ENCODE measurements at regions not wholly inside any gene's neighbourhood (a gene's known extent, or its start where the extent isn't known, plus 50 kb on each side); places are given as distances from the start of the nearest gene placed in this dataset.

DNA sequence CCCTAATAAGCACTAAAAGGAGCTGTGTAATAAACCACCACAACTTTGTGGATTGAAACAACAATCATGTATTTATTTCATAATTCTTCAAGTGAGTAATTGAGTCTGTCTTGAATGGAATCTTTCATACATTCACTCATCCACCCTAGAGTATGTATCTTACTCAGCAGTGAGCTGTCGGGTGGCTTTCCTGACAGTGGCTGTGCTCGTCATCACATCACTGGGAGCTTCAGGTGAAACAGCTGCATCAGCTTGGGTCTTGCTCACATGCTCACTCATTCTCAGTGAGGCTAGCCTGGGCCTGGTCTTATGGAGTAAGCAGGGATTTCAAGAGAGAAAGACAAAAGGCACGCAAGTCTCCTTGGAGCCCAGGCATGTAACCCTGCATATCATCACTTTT lies 271.4 kb downstream of the POM121L12 start:
- no peaks in the 10 kb centered on the region for H3K36me3 ChIP-seq (ENCODE audit: control insufficient read depth, insufficient read depth, low read length)
- WGBS (ENCODE audit: insufficient coverage, insufficient read length) = no CpG with 5 or more reads among the region's 3 CpGs
- H3K9me3 ChIP-seq (ENCODE audit: control insufficient read depth, insufficient read depth, low read length) = no peaks in the 10 kb centered on the region
- H3K27ac ChIP-seq (ENCODE audit: low read length) = no peak overlapping the region
- no peak for DNase-seq (ENCODE audit: low read depth, low spot score)
- H3K4me1 ChIP-seq (ENCODE audit: control insufficient read depth, insufficient read depth, low read length) = no peaks in the 10 kb centered on the region
- no peaks in the 10 kb centered on the region for H3K27me3 ChIP-seq (ENCODE audit: control insufficient read depth, insufficient read depth, low read length)
- H3K4me3 ChIP-seq (ENCODE audit: low read length) = no peak overlapping the region

DNA sequence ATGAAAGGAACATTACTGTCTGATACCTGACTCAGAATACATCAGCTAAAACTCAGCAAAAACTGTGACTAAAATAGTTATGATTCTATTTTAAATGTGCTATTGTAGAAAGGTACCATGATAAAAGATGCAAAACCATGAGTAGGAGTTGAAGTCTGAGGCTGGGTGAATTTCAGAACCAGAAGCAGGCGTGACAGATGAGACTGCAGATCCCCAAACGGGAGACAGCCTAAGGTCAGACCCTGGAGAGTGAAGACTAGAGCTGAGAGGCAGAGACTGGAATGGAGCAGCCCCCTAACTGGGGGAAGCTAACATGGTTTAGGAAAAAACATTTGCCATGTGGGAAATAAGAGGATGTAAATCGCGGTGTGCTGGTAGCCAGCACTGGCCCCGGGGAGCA lies 275.8 kb downstream of the POM121L12 start:
- no peaks in the 10 kb centered on the region for H3K27me3 ChIP-seq (ENCODE audit: control insufficient read depth, insufficient read depth, low read length)
- no peak overlapping the region for H3K4me3 ChIP-seq (ENCODE audit: low read length)
- DNase-seq (ENCODE audit: low read depth, low spot score) = no peak
- no peaks in the 10 kb centered on the region for H3K9me3 ChIP-seq (ENCODE audit: control insufficient read depth, insufficient read depth, low read length)
- no CpG with 5 or more reads among the region's 5 CpGs for WGBS (ENCODE audit: insufficient coverage, insufficient read length)
- no peaks in the 10 kb centered on the region for H3K36me3 ChIP-seq (ENCODE audit: control insufficient read depth, insufficient read depth, low read length)
- H3K27ac ChIP-seq (ENCODE audit: low read length) = no peak overlapping the region
- H3K4me1 ChIP-seq (ENCODE audit: control insufficient read depth, insufficient read depth, low read length) = no peaks in the 10 kb centered on the region

DNA sequence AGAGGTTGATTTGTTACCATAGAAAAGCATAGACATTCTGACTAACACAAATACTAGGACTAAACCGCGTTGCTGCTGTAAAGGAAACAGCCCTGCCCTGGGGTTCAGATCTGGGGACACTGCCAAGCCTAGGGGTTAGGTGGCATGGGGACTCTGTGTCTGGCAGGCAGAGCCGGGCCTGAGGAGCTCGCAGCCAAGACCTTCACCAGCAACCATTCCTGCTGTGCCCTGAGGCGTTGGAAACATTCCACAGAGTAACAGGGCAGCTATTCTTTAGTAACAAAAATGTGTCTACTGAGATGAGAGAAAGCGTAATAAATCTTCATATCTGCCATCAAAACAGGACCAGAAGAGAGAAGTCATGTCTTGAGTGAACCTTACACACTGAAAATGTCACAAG lies 280.5 kb downstream of the POM121L12 start:
- Histone ChIP-seq H3K36me3 (ENCODE audit: control insufficient read depth, insufficient read depth, low read length) (no peaks in the 10 kb centered on the region), H3K27me3 (ENCODE audit: control insufficient read depth, insufficient read depth, low read length) (no peaks in the 10 kb centered on the region), H3K27ac (ENCODE audit: low read length) (no peak overlapping the region), H3K4me1 (ENCODE audit: control insufficient read depth, insufficient read depth, low read length) (no peaks in the 10 kb centered on the region), H3K4me3 (ENCODE audit: low read length) (no peak overlapping the region), H3K9me3 (ENCODE audit: control insufficient read depth, insufficient read depth, low read length) (no peaks in the 10 kb centered on the region)
- no peak for DNase-seq (ENCODE audit: low read depth, low spot score)
- no CpG with 5 or more reads among the region's 6 CpGs for WGBS (ENCODE audit: insufficient coverage, insufficient read length)

- no peaks in the 10 kb centered on the region for H3K27me3 ChIP-seq (ENCODE audit: control insufficient read depth, insufficient read depth, low read length)
- no peak overlapping the region for H3K27ac ChIP-seq (ENCODE audit: low read length)
- H3K4me3 ChIP-seq (ENCODE audit: low read length) = no peak overlapping the region
- DNase-seq (ENCODE audit: low read depth, low spot score) = no peak
- no CpG with 5 or more reads among the region's 4 CpGs for WGBS (ENCODE audit: insufficient coverage, insufficient read length)
- no peaks in the 10 kb centered on the region for H3K4me1 ChIP-seq (ENCODE audit: control insufficient read depth, insufficient read depth, low read length)
- H3K9me3 ChIP-seq (ENCODE audit: control insufficient read depth, insufficient read depth, low read length) = no peaks in the 10 kb centered on the region
- H3K36me3 ChIP-seq (ENCODE audit: control insufficient read depth, insufficient read depth, low read length) = no peaks in the 10 kb centered on the region
Observed at GRCh38 chr7:53318566-53318965, 283.1 kb downstream of the POM121L12 start.

GRCh38 chr7:53325061-53325460 lies 289.6 kb downstream of the POM121L12 start:
- no peak for DNase-seq (ENCODE audit: low read depth, low spot score)
- H3K36me3 ChIP-seq (ENCODE audit: control insufficient read depth, insufficient read depth, low read length) = no peaks in the 10 kb centered on the region

DNA sequence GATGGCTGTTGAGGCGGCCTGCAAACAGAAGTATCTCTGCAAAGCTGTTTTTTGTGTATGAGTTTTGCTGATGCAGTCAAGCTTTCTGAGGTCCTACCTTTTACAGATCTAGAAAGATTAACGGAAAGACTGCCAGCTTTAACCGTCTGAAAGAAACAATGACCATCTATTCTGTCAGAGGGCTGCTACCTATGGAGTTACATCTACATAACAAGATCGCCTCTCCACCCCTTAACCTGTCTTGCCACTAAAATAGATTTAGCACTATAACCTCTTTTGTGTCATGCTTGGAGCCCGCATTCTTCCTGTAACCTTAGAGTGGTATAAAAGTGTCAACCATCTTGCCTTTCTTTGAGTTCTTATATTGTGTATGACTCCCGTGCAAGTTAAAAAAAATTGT lies 291.2 kb downstream of the POM121L12 start:
- H3K27me3 ChIP-seq (ENCODE audit: control insufficient read depth, insufficient read depth, low read length) = no peaks in the 10 kb centered on the region
- H3K9me3 ChIP-seq (ENCODE audit: control insufficient read depth, insufficient read depth, low read length) = no peaks in the 10 kb centered on the region
- H3K4me1 ChIP-seq (ENCODE audit: control insufficient read depth, insufficient read depth, low read length) = no peaks in the 10 kb centered on the region
- H3K36me3 ChIP-seq (ENCODE audit: control insufficient read depth, insufficient read depth, low read length) = no peaks in the 10 kb centered on the region
- no peak overlapping the region for H3K27ac ChIP-seq (ENCODE audit: low read length)
- no peak overlapping the region for H3K4me3 ChIP-seq (ENCODE audit: low read length)
- no CpG with 5 or more reads among the region's 6 CpGs for WGBS (ENCODE audit: insufficient coverage, insufficient read length)
- DNase-seq (ENCODE audit: low read depth, low spot score) = peak; percentile 61

More at GRCh38 chr7:53325061-53325460, 289.6 kb downstream of the POM121L12 start:
- no peak overlapping the region for H3K27ac ChIP-seq (ENCODE audit: low read length)
- H3K4me3 ChIP-seq (ENCODE audit: low read length) = no peak overlapping the region
- no peaks in the 10 kb centered on the region for H3K9me3 ChIP-seq (ENCODE audit: control insufficient read depth, insufficient read depth, low read length)
- WGBS (ENCODE audit: insufficient coverage, insufficient read length) = no CpG with 5 or more reads among the region's 2 CpGs
- H3K4me1 ChIP-seq (ENCODE audit: control insufficient read depth, insufficient read depth, low read length) = no peaks in the 10 kb centered on the region
- no peaks in the 10 kb centered on the region for H3K27me3 ChIP-seq (ENCODE audit: control insufficient read depth, insufficient read depth, low read length)

DNA sequence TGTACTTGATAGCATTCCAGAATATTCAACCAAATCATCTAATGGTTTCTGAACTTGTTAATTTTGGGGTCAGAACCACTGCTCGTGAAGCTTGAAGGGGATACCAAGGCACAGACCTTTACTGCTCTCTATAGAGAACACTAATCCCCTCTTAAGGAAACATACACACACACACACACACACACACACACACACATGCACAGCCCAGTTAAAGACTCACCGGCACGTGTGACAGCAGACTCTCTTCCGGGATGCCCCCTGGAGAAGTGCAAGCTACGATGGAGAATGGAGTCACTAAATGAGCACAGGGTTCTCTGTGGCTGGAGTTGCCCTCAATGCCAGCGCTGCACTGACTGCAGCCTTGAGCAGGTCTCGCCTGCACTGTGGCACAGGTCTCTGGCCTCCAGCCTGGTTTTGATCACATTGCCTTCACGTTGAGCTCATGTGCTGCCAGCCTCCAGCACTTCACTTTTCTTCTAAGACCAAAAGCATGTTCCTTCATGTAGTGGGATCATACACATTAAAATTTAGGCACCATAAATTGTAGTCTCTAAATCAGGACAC lies 300.8 kb downstream of the POM121L12 start:
- Histone ChIP-seq H3K36me3 (ENCODE audit: control insufficient read depth, insufficient read depth, low read length) (no peaks in the 10 kb centered on the region), H3K27me3 (ENCODE audit: control insufficient read depth, insufficient read depth, low read length) (no peaks in the 10 kb centered on the region), H3K4me3 (ENCODE audit: low read length) (no peak overlapping the region), H3K27ac (ENCODE audit: low read length) (no peak overlapping the region), H3K9me3 (ENCODE audit: control insufficient read depth, insufficient read depth, low read length) (peaks cover 2% of the 10 kb centered on the region), H3K4me1 (ENCODE audit: control insufficient read depth, insufficient read depth, low read length) (no peaks in the 10 kb centered on the region)
- no peak for DNase-seq (ENCODE audit: low read depth, low spot score)
- no CpG with 5 or more reads among the region's 8 CpGs for WGBS (ENCODE audit: insufficient coverage, insufficient read length)

GRCh38 chr7:53340220-53340619 lies 304.8 kb downstream of the POM121L12 start:
- H3K4me3 ChIP-seq (ENCODE audit: low read length) = no peak overlapping the region
- DNase-seq (ENCODE audit: low read depth, low spot score) = no peak
- WGBS (ENCODE audit: insufficient coverage, insufficient read length) = 100% methylated on average over 1 of the region's 1 CpG
- H3K36me3 ChIP-seq (ENCODE audit: control insufficient read depth, insufficient read depth, low read length) = no peaks in the 10 kb centered on the region
- no peak overlapping the region for H3K27ac ChIP-seq (ENCODE audit: low read length)
- H3K9me3 ChIP-seq (ENCODE audit: control insufficient read depth, insufficient read depth, low read length) = peaks cover 2% of the 10 kb centered on the region
- no peaks in the 10 kb centered on the region for H3K27me3 ChIP-seq (ENCODE audit: control insufficient read depth, insufficient read depth, low read length)
- no peaks in the 10 kb centered on the region for H3K4me1 ChIP-seq (ENCODE audit: control insufficient read depth, insufficient read depth, low read length)

DNA sequence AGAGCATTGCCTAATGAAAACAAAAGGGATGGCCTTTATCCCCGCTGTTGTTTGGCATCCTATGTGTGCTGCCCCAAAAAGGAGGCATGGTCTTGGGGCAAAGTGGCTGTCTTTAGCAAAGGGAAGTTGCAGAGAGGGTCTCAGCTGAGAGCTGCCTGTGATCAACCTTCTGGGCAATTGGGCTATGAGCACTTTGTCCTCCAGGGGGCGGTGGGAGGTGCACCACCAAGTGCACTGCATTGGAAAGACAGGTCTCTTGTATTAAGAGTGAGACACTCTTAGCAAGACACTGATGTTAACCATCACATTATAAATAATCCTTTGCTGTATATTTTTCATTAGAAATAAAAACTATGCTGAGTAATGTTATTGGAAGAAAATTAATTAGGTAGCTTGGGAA lies 314.8 kb downstream of the POM121L12 start:
- H3K27me3 ChIP-seq (ENCODE audit: control insufficient read depth, insufficient read depth, low read length) = no peaks in the 10 kb centered on the region
- no CpG with 5 or more reads among the region's 2 CpGs for WGBS (ENCODE audit: insufficient coverage, insufficient read length)
- no peaks in the 10 kb centered on the region for H3K36me3 ChIP-seq (ENCODE audit: control insufficient read depth, insufficient read depth, low read length)
- no peak overlapping the region for H3K27ac ChIP-seq (ENCODE audit: low read length)
- no peaks in the 10 kb centered on the region for H3K4me1 ChIP-seq (ENCODE audit: control insufficient read depth, insufficient read depth, low read length)
- peak; percentile 63 for DNase-seq (ENCODE audit: low read depth, low spot score)
- no peaks in the 10 kb centered on the region for H3K9me3 ChIP-seq (ENCODE audit: control insufficient read depth, insufficient read depth, low read length)
- H3K4me3 ChIP-seq (ENCODE audit: low read length) = no peak overlapping the region

GRCh38 chr7:53351681-53352080 lies 316.2 kb downstream of the POM121L12 start:
- Histone ChIP-seq H3K9me3 (ENCODE audit: control insufficient read depth, insufficient read depth, low read length) (no peaks in the 10 kb centered on the region), H3K4me1 (ENCODE audit: control insufficient read depth, insufficient read depth, low read length) (no peaks in the 10 kb centered on the region), H3K27me3 (ENCODE audit: control insufficient read depth, insufficient read depth, low read length) (no peaks in the 10 kb centered on the region), H3K36me3 (ENCODE audit: control insufficient read depth, insufficient read depth, low read length) (no peaks in the 10 kb centered on the region), H3K4me3 (ENCODE audit: low read length) (no peak overlapping the region), H3K27ac (ENCODE audit: low read length) (no peak overlapping the region)
- no peak for DNase-seq (ENCODE audit: low read depth, low spot score)
- no CpG with 5 or more reads among the region's 2 CpGs for WGBS (ENCODE audit: insufficient coverage, insufficient read length)

DNA sequence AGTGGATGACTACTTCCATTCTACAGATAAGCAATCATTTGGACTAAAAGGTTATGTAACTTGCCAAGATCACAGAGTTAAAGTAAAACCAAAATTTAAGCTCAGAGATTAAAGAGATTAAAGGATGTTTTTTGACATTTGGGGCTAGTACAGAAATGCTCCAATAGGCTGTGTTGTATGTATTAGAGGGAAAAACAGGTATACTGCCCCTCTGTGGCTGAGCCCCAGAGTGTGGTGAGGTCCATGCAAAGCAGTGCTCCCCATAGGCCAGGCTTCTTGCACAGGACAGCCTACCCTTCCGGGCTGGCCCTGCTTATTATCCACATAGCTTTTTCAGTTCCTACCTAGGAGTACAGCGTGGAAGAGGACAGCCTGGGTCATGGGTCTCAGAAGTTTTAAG lies 322.8 kb downstream of the POM121L12 start:
- WGBS (ENCODE audit: insufficient coverage, insufficient read length) = no CpG with 5 or more reads among the region's 2 CpGs
- H3K27me3 ChIP-seq (ENCODE audit: control insufficient read depth, insufficient read depth, low read length) = no peaks in the 10 kb centered on the region
- H3K4me1 ChIP-seq (ENCODE audit: control insufficient read depth, insufficient read depth, low read length) = no peaks in the 10 kb centered on the region
- H3K9me3 ChIP-seq (ENCODE audit: control insufficient read depth, insufficient read depth, low read length) = no peaks in the 10 kb centered on the region
- no peak overlapping the region for H3K27ac ChIP-seq (ENCODE audit: low read length)
- H3K4me3 ChIP-seq (ENCODE audit: low read length) = no peak overlapping the region
- H3K36me3 ChIP-seq (ENCODE audit: control insufficient read depth, insufficient read depth, low read length) = no peaks in the 10 kb centered on the region
- DNase-seq (ENCODE audit: low read depth, low spot score) = no peak
